ENCODE measurements at regions not wholly inside any gene's neighbourhood (a gene's known extent, or its start where the extent isn't known, plus 50 kb on each side); places are given as distances from the start of the nearest gene placed in this dataset.

GRCh38 chr3:174644287-174644686, 214.8 kb upstream of the NAALADL2 start:
- Mint-ChIP-seq H3K27me3 (ENCODE audit: unreplicated experiment) (no peaks in the 10 kb centered on the region), H3K4me1 (ENCODE audit: unreplicated experiment) (no peaks in the 10 kb centered on the region), H3K27ac (ENCODE audit: unreplicated experiment) (no peak overlapping the region), H3K4me3 (ENCODE audit: unreplicated experiment) (no peak overlapping the region), H3K9me3 (ENCODE audit: unreplicated experiment) (no peaks in the 10 kb centered on the region), H3K36me3 (ENCODE audit: unreplicated experiment) (no peaks in the 10 kb centered on the region)
- TF ChIP-seq CTCF (IDR thresholded peaks at IDR 0.05), result no peak
- no peak for DNase-seq (ENCODE audit: extremely low spot score, unreplicated experiment)

- TF ChIP-seq CTCF (IDR thresholded peaks at IDR 0.05), result no peak
- no peaks in the 10 kb centered on the region for H3K27me3 Mint-ChIP-seq (ENCODE audit: unreplicated experiment)
- H3K27ac Mint-ChIP-seq (ENCODE audit: unreplicated experiment), result no peak overlapping the region
- H3K4me3 Mint-ChIP-seq (ENCODE audit: unreplicated experiment), result no peak overlapping the region
- no peaks in the 10 kb centered on the region for H3K4me1 Mint-ChIP-seq (ENCODE audit: unreplicated experiment)
- peaks cover 3% of the 10 kb centered on the region for H3K36me3 Mint-ChIP-seq (ENCODE audit: unreplicated experiment)
- no peak for DNase-seq (ENCODE audit: extremely low spot score, unreplicated experiment)
- no peaks in the 10 kb centered on the region for H3K9me3 Mint-ChIP-seq (ENCODE audit: unreplicated experiment)
Observed at GRCh38 chr3:174651951-174652350, 207.2 kb upstream of the NAALADL2 start.

- no peak for DNase-seq (ENCODE audit: extremely low spot score, unreplicated experiment)
- peaks cover 6% of the 10 kb centered on the region for H3K9me3 Mint-ChIP-seq (ENCODE audit: unreplicated experiment)
- no peaks in the 10 kb centered on the region for H3K36me3 Mint-ChIP-seq (ENCODE audit: unreplicated experiment)
- TF ChIP-seq CTCF (IDR thresholded peaks at IDR 0.05), result no peak
- no peak overlapping the region for H3K4me3 Mint-ChIP-seq (ENCODE audit: unreplicated experiment)
- no peak overlapping the region for H3K27ac Mint-ChIP-seq (ENCODE audit: unreplicated experiment)
- no peaks in the 10 kb centered on the region for H3K27me3 Mint-ChIP-seq (ENCODE audit: unreplicated experiment)
- no peaks in the 10 kb centered on the region for H3K4me1 Mint-ChIP-seq (ENCODE audit: unreplicated experiment)
Observed at GRCh38 chr3:174659511-174659910, 199.6 kb upstream of the NAALADL2 start.

GRCh38 chr3:174662653-174663052, 196.5 kb upstream of the NAALADL2 start:
- Mint-ChIP-seq H3K27ac (ENCODE audit: unreplicated experiment) (no peak overlapping the region), H3K4me3 (ENCODE audit: unreplicated experiment) (no peak overlapping the region), H3K27me3 (ENCODE audit: unreplicated experiment) (no peaks in the 10 kb centered on the region), H3K9me3 (ENCODE audit: unreplicated experiment) (peaks cover 15% of the 10 kb centered on the region), H3K36me3 (ENCODE audit: unreplicated experiment) (no peaks in the 10 kb centered on the region), H3K4me1 (ENCODE audit: unreplicated experiment) (no peaks in the 10 kb centered on the region)
- DNase-seq (ENCODE audit: extremely low spot score, unreplicated experiment), result no peak
- no peak for TF ChIP-seq CTCF (IDR thresholded peaks at IDR 0.05)

- Mint-ChIP-seq H3K9me3 (ENCODE audit: unreplicated experiment) (peaks cover 23% of the 10 kb centered on the region), H3K4me1 (ENCODE audit: unreplicated experiment) (no peaks in the 10 kb centered on the region), H3K27me3 (ENCODE audit: unreplicated experiment) (no peaks in the 10 kb centered on the region), H3K27ac (ENCODE audit: unreplicated experiment) (no peak overlapping the region), H3K36me3 (ENCODE audit: unreplicated experiment) (no peaks in the 10 kb centered on the region), H3K4me3 (ENCODE audit: unreplicated experiment) (no peak overlapping the region)
- TF ChIP-seq CTCF (IDR thresholded peaks at IDR 0.05), result no peak
- no peak for DNase-seq (ENCODE audit: extremely low spot score, unreplicated experiment)
Observed at GRCh38 chr3:174667386-174667785, 191.7 kb upstream of the NAALADL2 start.
